ENCODE measurements at regions not wholly inside any gene's neighbourhood (a gene's known extent, or its start where the extent isn't known, plus 50 kb on each side); places are given as distances from the start of the nearest gene placed in this dataset.

DNA sequence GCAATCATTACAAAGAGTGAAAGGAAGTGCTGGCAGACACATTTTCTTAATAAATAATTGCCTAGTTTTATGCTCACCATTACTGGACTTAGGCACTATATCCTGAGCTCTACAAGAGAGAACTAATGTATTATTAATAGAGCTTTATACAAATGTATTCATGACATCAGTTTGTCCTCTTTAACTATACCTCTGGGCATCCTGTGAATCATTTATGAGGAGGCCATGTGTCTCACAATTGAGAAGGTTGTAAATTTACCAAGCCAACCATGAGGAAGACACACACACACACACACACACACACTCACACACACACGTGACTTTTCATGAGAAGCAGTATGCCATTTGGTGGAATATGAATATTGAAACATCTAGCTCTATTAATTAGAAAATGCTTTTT is 728.2 kb downstream of the ARAP2 start:
- DNase-seq = no peak

DNA sequence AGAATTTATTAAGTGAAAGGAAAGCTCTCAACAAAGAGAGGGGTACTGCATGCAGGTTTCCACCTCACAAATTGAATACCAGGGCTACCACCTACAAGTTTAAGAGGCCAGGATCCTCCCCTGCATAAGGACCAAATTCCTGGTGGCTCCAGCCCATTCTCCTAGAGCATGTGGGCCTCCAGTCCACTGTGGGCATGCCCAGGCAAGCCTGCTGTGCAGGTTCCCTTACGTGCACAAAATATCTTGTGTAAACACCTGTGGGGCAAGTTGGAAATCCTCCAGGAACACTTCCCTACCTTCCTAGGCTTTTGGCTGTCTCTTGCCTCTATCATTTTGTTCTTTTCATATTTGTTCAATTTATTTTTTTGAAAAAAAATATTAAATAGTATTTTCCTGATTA is 724.3 kb downstream of the ARAP2 start:
- no peak for DNase-seq

- DNase-seq = no peak
Measured at GRCh38 chr4:35521682-35522081, 722.6 kb downstream of the ARAP2 start.

GRCh38 chr4:35525192-35525978 is 718.9 kb downstream of the ARAP2 start:
- no peak for DNase-seq

- DNase-seq = no peak
Measured at GRCh38 chr4:35526456-35526855, 717.9 kb downstream of the ARAP2 start.

GRCh38 chr4:35534962-35535361 is 709.4 kb downstream of the ARAP2 start:
- DNase-seq = no peak

- DNase-seq = no peak
Measured at GRCh38 chr4:35538807-35539206, 705.5 kb downstream of the ARAP2 start.

DNA sequence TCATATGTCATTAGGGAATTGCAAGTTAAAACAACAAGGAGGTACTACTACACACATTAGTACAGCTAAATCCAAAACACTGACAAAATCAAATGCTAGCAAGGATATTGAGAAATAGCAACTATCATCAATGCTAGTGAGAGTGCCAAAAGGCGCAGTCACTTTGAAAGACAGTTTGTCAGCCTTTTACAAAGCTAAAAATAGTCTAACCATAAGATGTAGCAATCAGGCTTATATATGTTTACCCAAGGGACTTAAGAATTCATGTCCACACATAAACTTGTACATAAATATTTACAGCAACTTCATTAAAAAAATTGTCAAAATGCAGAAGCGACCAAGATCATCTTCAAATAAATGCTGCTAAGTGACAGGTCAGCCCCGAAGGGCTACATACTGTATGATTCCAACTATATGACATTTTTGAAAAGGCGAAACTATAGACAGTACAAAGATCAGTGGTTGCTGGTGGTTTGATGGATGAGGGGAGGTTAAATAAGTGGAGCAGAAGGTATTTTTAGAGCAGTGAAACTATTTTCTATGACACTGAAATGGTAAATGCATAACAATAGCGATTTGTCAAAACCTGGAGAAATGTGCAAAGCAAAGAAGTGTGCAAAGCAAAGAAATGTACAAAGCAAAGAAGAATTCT is 704.8 kb downstream of the ARAP2 start:
- DNase-seq = no peak

DNA sequence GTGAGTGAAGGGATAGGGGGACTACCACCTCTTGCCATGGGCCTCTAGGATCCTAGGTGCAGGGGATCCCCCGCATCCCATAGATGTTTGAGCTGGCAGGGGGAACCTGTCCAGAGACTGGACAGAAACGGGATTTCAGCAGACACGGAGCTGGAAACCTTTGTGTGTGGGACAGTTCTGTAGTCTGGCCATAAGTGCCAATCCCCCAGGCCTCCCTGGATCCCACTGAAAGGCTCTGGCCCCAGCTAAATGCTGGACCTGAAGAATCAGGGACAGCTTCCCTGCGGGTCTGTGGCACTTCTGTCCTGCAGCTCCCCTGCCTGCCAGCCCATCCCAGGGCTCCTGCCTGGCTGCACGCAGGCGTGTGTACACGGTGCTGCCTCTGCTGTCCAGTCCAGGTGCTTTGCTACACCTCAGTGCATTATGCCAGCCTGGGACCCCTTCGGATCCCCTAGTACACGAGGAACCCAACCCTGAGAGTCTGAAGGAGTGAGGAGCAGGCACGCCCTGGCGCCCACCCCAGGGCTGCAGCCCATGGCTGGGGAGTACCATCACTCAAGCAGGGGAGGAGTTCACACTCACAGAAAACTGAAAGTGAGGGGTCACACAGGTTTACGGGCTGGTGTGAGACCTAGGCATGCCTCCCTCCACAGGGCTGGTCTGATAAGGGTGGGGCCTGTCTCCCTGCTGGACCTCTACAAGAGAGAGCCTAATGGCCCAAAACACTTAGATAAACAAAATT is 703.0 kb downstream of the ARAP2 start:
- peak; percentile 8 for DNase-seq

GRCh38 chr4:35541888-35542213 is 702.5 kb downstream of the ARAP2 start:
- DNase-seq = no peak

DNA sequence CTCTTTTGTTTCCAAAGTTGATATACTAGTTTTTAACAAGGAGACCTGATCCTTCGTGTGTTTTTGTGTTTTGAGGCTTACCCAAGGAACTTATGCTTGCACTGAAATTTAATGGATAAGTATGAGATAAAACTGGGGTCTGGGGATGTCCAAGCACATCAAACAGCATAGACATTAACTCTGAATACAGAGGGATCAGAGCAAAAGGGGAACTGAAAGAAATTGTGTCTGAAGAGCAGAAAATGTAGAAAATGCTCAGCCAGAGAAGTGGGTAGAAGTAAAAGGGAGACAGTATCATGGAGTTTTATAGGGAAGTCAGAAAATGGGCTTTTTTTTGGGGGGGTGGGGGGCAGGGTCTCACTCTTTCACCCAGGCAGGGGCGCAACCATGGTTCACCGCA is 695.4 kb downstream of the ARAP2 start:
- no peak for DNase-seq

DNA sequence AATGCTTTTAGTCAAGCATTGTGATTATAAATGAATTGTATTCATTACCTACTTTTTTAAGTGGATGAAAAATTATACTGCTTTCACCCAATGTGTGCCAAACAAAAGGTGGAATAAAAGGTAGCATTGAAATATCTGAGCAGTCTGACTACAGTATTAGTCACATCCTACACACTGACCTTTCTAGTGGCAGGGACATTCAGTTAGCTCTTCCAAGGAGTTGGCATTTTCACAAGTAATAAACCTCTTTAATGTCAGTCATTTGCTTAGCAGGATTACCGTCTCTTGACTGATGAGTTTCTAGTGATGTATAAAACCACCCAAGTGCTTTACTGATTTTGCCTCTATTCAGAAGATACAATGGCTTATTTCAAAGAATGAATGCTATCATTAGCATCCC is 687.9 kb downstream of the ARAP2 start:
- no peak for DNase-seq

GRCh38 chr4:35559559-35560365 is 684.6 kb downstream of the ARAP2 start:
- DNase-seq = no peak

DNA sequence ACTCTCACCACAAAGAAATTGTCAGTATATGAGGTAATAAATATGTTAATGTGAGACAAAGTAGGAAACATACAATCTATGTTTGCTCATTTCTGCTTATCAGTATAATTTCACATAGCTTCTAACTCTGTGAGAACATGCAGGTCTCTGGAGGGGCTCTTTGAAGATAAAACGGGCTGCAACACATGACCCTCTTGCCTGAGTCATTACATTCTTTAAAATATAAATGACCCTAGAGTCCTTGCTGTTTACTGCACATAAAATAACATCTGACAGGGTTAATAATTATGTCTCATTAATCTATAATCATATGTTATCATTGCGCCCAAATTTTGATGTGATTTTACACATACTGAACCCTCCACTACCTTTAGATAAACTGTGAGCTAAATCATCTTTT is 681.5 kb downstream of the ARAP2 start:
- peak; percentile 1 for DNase-seq

DNA sequence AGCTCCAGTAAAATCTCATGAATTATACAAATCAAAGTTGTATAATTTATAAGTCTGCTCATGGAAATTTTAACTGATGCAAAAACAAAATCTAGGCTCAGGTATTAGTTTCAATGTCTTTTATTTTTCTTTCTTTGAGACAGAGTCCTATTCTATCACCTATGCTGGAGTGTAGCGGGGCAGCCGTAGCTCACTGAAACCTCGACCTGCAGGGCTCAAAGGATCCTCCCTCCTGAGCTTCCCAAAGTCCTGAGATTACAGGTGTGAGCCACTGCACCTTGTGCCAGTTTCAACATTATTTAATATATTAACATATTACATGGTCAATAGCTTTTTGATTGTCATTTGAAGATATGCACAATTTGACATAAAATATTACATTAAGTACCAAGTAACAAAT is 678.7 kb downstream of the ARAP2 start:
- DNase-seq = no peak

DNA sequence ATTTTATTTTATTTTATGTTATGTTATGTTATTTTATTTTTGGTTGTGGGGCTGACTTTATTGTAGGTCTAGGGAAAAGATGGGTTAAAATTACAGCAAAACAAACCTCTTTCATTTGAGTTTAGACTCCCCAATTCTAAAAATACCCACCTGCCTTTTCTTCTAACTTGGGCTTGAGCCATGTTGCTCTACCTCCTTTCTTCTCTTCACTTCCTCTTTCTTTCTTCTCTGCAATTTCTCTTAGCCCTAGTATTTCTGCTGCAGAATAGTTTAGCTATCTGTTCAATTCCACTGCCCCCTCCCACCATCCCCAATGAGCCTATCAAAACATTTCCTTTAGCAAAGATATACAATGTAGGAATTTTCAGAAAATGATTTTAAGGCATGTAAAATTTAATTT is 653.3 kb downstream of the ARAP2 start:
- DNase-seq = no peak

- no peak for DNase-seq
Measured at GRCh38 chr4:35604252-35604651, 640.1 kb downstream of the ARAP2 start.

DNA sequence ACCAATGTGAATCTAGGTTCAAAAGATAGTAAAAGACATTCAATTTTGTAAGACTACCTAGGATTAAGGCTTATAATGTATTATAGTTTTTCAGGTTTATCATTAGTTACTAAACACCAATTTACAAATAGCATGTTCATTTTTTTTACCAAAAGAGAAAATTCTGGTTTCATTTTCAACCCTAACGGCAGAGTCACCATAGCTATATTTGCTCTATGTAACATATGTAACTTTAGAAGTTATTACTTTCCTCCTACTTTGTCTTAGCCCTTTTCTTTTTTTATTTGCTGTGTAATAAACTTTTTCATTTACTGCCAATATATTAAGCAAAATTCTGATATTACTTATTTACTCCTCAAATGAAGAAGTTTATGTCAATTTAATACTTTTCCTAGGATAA is 639.6 kb downstream of the ARAP2 start:
- no peak for DNase-seq

DNA sequence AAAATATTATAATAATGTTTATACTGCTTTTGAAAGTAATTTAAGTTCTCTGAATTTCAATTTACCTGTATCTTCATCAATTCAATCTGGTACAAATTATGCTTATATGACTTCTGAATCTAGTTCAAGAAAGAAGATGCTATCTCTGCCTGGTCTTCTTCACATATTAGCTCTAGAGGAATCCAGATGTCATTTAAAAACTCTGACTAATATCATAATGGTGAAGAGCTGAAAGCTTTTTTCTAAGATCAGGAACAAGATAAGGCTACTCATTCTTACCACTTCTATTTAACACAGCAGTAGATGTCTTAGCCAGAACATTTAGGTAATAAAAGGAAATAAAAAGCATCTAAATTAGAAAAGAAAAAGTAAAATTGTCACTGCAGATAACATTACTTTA is 636.1 kb downstream of the ARAP2 start:
- DNase-seq = no peak

- DNase-seq = no peak
Measured at GRCh38 chr4:35614120-35614519, 630.2 kb downstream of the ARAP2 start.

DNA sequence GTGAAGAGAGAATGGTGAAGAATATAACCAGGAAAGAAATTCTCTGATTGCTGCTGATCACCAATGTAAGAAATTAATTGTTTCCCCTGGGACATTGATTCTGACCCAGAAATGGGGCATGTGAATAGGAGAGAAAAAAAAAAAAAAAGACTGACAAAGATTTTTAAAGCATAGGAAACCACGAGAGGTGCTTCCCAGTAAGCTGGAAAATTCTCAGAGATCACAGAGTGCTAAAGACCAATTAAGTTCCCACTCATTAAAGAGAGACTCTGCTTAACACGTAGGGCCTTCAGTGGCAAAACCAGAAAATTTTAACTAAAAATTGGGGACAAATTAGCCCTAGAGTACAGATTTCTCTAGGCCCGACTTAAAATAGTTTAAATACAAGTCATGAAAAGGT is 604.4 kb downstream of the ARAP2 start:
- DNase-seq = no peak

- no peak for DNase-seq
Measured at GRCh38 chr4:35643661-35644060, 600.7 kb downstream of the ARAP2 start.

DNA sequence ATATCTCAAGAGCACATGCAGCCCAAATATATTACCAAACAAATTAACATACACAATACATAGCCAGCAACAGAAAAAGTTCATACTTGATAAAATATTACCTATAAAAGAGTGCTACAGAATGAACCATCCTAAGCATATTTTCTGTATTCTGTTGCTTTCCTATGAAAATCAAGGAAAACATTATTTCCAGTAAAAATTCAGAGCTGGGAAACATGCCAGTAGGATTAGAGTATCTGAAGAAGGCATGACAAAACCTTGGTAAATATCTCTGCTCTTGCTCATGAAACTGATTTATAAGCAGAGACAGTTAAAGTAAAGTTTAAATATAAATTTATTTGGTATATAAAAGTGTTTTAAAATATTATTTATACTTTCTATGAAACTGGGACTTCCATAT is 599.7 kb downstream of the ARAP2 start:
- DNase-seq = no peak

Data from right kidney (tissue), 1 donor.